ENCODE measurements at regions not wholly inside any gene's neighbourhood (a gene's known extent, or its start where the extent isn't known, plus 50 kb on each side); places are given as distances from the start of the nearest gene placed in this dataset.
A peak's percentile ranks its signal among the peaks of the same experiment; 100 is the strongest.

DNA sequence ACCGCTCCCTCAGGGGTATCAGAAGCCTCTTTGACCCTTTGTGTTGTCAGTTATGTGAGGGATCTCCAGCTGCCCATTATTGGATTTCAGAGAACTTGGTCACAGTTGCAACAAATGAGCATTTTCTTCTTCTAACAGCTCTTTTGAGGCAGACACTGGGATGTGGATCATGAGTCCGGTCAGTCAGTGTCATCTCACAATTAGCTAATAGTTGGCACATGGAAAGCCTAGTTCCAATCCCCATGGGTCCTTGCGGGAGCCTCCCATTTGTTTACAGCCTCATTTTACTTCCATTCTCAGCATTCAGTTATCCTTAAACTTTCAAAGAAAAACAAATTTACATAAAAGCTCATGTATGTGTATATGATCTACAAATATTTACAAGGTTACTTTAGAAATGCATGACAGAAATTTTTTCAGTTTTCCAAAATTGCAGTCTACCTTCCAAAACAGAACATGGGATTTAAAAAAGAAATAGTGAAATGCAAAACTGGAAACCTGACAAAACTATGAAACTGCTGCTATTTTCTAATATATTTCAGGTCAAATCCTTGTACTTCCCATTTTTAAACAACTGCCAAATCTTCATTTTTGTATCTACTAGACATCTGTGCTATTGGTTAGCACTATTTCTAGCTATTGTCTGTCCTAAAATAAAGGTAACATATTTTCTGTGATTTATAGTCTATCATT is 547.1 kb upstream of the ZEB2 start:
- H3K27ac Mint-ChIP-seq: no peak overlapping the region
- no peaks in the 10 kb centered on the region for H3K4me1 Mint-ChIP-seq
- peaks cover 2% of the 10 kb centered on the region for H3K36me3 Mint-ChIP-seq
- no peak overlapping the region for H3K4me3 Mint-ChIP-seq
- peaks cover 0 to 2% (median 0%) of the 10 kb centered on the region in 3 donors for H3K9me3 Mint-ChIP-seq
- H3K27me3 Mint-ChIP-seq: no peaks in the 10 kb centered on the region

GRCh38 chr2:145066151-145066661 is 546.3 kb upstream of the ZEB2 start:
- H3K36me3 Mint-ChIP-seq: peaks cover 2% of the 10 kb centered on the region
- no peak overlapping the region for H3K27ac Mint-ChIP-seq
- H3K4me1 Mint-ChIP-seq: no peaks in the 10 kb centered on the region
- H3K4me3 Mint-ChIP-seq: no peak overlapping the region
- no peaks in the 10 kb centered on the region for H3K27me3 Mint-ChIP-seq
- peaks cover 0 to 2% (median 0%) of the 10 kb centered on the region in 3 donors for H3K9me3 Mint-ChIP-seq

- H3K27me3 Mint-ChIP-seq: no peaks in the 10 kb centered on the region
- H3K36me3 Mint-ChIP-seq: peaks cover 2% of the 10 kb centered on the region
- no peak overlapping the region for H3K4me3 Mint-ChIP-seq
- no peak overlapping the region for H3K27ac Mint-ChIP-seq
- no peaks in the 10 kb centered on the region for H3K4me1 Mint-ChIP-seq
- peaks cover 0 to 2% (median 0%) of the 10 kb centered on the region in 3 donors for H3K9me3 Mint-ChIP-seq
Observed at GRCh38 chr2:145065342-145065741, 545.4 kb upstream of the ZEB2 start.

GRCh38 chr2:145064511-145064910 is 544.6 kb upstream of the ZEB2 start:
- Mint-ChIP-seq H3K36me3 (peaks cover 2% of the 10 kb centered on the region), H3K27me3 (no peaks in the 10 kb centered on the region), H3K4me3 (no peak overlapping the region), H3K9me3 (peaks cover 0 to 2% (median 0%) of the 10 kb centered on the region in 3 donors), H3K4me1 (no peaks in the 10 kb centered on the region), H3K27ac (no peak overlapping the region)

DNA sequence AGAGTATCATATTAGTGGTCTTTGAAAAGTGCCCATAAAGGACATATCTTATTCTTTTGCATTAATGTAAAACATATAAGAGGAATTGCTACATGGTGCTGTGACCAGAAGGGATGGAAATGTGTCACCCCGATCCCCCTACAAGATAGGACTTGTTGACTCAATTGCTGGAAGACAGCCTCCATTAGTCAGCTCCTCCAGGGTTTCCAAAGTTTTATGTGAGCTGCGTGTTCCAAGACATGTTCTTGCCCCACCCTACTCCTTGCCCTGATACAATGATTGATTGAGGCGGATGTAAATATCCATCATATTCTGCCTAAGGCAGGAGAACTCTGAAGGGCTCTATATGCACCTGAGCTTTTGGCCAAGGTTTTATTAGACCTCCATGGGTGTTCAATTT is 541.0 kb upstream of the ZEB2 start:
- Mint-ChIP-seq H3K36me3 (peaks cover 2% of the 10 kb centered on the region), H3K9me3 (no peaks in the 10 kb centered on the region), H3K4me1 (no peaks in the 10 kb centered on the region), H3K27ac (no peak overlapping the region), H3K27me3 (no peaks in the 10 kb centered on the region), H3K4me3 (no peak overlapping the region)

GRCh38 chr2:145059914-145060313 is 540.0 kb upstream of the ZEB2 start:
- Mint-ChIP-seq H3K36me3 (peaks cover 2% of the 10 kb centered on the region), H3K27ac (no peak overlapping the region), H3K4me3 (no peak overlapping the region), H3K27me3 (no peaks in the 10 kb centered on the region), H3K4me1 (no peaks in the 10 kb centered on the region), H3K9me3 (no peaks in the 10 kb centered on the region)

DNA sequence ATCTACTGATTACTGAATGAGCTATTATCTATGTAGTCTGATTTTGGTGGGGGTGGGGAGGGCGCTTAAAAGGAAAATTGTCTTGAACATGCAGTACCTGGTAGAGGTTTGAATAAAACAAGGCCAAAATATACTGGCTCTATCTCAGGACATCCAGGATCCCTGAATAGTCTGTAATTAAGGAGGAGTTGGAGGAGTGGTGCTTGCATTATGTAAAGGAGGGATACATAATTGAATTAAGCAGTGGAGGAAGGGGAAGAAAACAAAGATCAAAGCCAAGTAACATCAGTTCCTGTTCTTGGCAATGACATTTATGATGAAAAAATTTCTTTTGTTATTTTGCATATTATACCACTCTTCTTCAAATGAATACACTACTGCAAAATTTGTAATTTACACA is 539.4 kb upstream of the ZEB2 start:
- Mint-ChIP-seq H3K4me3 (peak overlapping the region in 1 of 4 donors; percentile 6), H3K27ac (no peak overlapping the region), H3K4me1 (no peaks in the 10 kb centered on the region), H3K9me3 (no peaks in the 10 kb centered on the region), H3K27me3 (no peaks in the 10 kb centered on the region), H3K36me3 (peaks cover 2% of the 10 kb centered on the region)

DNA sequence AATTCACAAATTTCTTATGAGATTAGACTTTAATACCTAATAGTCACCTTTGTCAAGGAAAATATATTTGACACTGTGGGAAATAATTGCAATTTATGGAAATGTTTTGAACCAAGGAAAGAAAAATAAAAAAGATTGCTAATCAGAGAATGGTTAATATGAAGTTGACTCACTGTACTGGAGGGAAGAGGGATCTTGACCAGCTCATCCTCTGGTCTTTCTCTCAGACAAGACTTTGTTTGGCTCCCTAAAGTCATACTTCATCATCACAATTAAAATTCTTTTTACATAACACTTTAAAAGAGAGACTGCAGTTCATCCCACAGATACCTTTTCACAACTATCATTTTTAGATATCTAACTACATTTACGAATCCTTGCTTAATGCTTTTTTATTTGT is 538.5 kb upstream of the ZEB2 start:
- Mint-ChIP-seq H3K9me3 (no peaks in the 10 kb centered on the region), H3K27me3 (no peaks in the 10 kb centered on the region), H3K36me3 (peaks cover 1% of the 10 kb centered on the region), H3K4me3 (no peak overlapping the region), H3K27ac (no peak overlapping the region), H3K4me1 (no peaks in the 10 kb centered on the region)

DNA sequence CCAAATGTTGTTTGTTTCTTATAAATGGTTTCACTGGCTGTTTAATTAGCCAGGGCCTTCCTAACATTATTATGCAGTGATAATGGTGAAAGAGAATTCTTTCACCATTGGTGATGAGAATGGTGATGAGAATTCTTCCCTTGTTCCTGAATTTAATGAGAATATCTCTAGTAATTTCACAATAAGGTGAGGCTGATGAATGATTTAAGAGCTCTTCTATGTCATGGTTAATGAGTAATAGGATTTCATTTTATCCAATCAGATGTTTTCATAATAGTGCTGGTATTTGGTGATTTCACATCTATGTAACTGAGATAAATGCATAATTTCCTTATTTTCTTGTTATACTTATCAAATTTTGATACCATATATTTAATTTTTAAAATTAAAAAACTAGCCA is 535.7 kb upstream of the ZEB2 start:
- Mint-ChIP-seq H3K27me3 (no peaks in the 10 kb centered on the region), H3K9me3 (no peaks in the 10 kb centered on the region), H3K36me3 (no peaks in the 10 kb centered on the region), H3K27ac (no peak overlapping the region), H3K4me3 (no peak overlapping the region), H3K4me1 (no peaks in the 10 kb centered on the region)

GRCh38 chr2:145050134-145050533 is 530.2 kb upstream of the ZEB2 start:
- Mint-ChIP-seq H3K9me3 (peaks cover 0 to 2% (median 0%) of the 10 kb centered on the region in 3 donors), H3K27me3 (no peaks in the 10 kb centered on the region), H3K4me3 (no peak overlapping the region), H3K27ac (no peak overlapping the region), H3K4me1 (peaks cover 0 to 2% (median 0%) of the 10 kb centered on the region in 3 donors), H3K36me3 (peaks cover 2% of the 10 kb centered on the region)

- H3K36me3 Mint-ChIP-seq: peaks cover 2% of the 10 kb centered on the region
- H3K27me3 Mint-ChIP-seq: no peaks in the 10 kb centered on the region
- H3K4me1 Mint-ChIP-seq: peaks cover 0 to 2% (median 0%) of the 10 kb centered on the region in 3 donors
- peaks cover 0 to 2% (median 0%) of the 10 kb centered on the region in 3 donors for H3K9me3 Mint-ChIP-seq
- no peak overlapping the region for H3K27ac Mint-ChIP-seq
- H3K4me3 Mint-ChIP-seq: no peak overlapping the region
Observed at GRCh38 chr2:145049475-145049874, 529.6 kb upstream of the ZEB2 start.

DNA sequence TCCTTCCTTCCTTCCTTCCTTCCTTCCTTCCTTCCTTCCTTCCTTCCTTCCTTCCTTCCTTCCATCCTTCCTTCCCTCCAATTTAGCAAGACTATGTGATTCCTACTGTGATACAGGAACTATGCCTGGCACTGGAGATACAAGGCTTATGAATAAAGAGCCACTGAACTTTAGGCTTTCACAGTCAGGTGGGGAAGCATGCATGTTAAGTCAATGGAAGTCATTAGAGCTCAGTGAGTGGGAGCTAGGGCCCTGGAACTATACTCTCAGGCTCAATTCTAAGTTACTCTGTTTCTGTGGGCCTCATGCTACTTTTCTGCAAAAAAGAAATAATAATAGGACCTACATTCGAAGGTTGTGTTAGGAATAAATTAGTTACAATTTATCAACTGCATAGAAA is 527.6 kb upstream of the ZEB2 start:
- Mint-ChIP-seq H3K27ac (no peak overlapping the region), H3K27me3 (no peaks in the 10 kb centered on the region), H3K4me3 (no peak overlapping the region), H3K36me3 (peaks cover 2% of the 10 kb centered on the region), H3K4me1 (peaks cover 0 to 2% (median 0%) of the 10 kb centered on the region in 3 donors), H3K9me3 (peaks cover 0 to 2% (median 0%) of the 10 kb centered on the region in 3 donors)

- peaks cover 2% of the 10 kb centered on the region for H3K36me3 Mint-ChIP-seq
- H3K9me3 Mint-ChIP-seq: peaks cover 0 to 2% (median 0%) of the 10 kb centered on the region in 3 donors
- H3K27ac Mint-ChIP-seq: no peak overlapping the region
- H3K4me3 Mint-ChIP-seq: no peak overlapping the region
- peaks cover 0 to 2% (median 0%) of the 10 kb centered on the region in 3 donors for H3K4me1 Mint-ChIP-seq
- H3K27me3 Mint-ChIP-seq: no peaks in the 10 kb centered on the region
Observed at GRCh38 chr2:145044491-145044890, 524.6 kb upstream of the ZEB2 start.

- H3K4me3 Mint-ChIP-seq: no peak overlapping the region
- H3K27ac Mint-ChIP-seq: no peak overlapping the region
- H3K9me3 Mint-ChIP-seq: peaks cover 0 to 2% (median 0%) of the 10 kb centered on the region in 3 donors
- H3K4me1 Mint-ChIP-seq: peaks cover 0 to 2% (median 0%) of the 10 kb centered on the region in 3 donors
- no peaks in the 10 kb centered on the region for H3K27me3 Mint-ChIP-seq
- H3K36me3 Mint-ChIP-seq: peaks cover 2% of the 10 kb centered on the region
Observed at GRCh38 chr2:145043399-145043834, 523.5 kb upstream of the ZEB2 start.

DNA sequence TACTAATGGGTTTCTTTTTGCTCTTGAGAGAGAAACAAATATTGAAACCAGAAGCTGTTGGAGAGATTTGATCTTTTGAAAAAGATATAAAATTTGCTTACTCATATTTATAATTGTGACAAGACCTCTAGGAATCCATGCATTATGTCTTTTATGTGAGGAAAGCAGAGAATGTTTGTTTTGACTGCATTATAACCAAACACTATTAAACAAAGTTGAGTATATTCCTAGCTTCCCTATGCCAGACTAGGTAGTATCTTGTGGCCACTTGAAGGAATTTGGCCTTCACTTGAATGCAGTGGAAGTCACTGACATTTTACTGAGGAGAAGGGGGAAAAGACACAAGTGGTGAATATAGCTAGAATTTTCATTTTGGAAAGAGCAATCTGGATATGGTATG is 521.8 kb upstream of the ZEB2 start:
- H3K27ac Mint-ChIP-seq: no peak overlapping the region
- H3K4me1 Mint-ChIP-seq: no peaks in the 10 kb centered on the region
- no peak overlapping the region for H3K4me3 Mint-ChIP-seq
- H3K36me3 Mint-ChIP-seq: peaks cover 2% of the 10 kb centered on the region
- no peaks in the 10 kb centered on the region for H3K27me3 Mint-ChIP-seq
- no peaks in the 10 kb centered on the region for H3K9me3 Mint-ChIP-seq

DNA sequence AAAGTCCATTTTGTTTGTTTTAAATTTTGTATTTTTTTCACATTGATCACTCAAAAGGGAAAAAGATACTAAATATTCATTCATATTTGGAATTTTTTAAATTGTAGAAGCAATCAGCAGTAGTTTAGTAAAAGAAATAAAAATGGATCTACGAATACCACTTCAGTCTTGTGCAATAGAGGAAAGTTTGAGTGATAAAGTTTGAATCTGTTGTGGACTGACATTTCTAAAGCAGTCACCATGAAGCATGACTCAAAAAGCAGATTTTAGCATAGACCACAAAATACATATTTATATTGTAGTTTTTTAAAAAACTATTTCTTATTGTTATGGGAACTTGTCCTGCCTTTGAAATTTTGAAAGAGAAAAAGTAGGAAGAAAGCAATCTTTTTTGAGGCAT is 520.5 kb upstream of the ZEB2 start:
- Mint-ChIP-seq H3K27ac (no peak overlapping the region), H3K9me3 (no peaks in the 10 kb centered on the region), H3K4me3 (no peak overlapping the region), H3K4me1 (no peaks in the 10 kb centered on the region), H3K27me3 (no peaks in the 10 kb centered on the region), H3K36me3 (peaks cover 2% of the 10 kb centered on the region)
